Stimulated activated CD8-positive, alpha-beta memory T cell treated with anti-CD3 and anti-CD28 coated beads, Interleukin-7, amount 100 ng/mL, for 48 hours (primary cell): ENCODE measurements at regions not wholly inside any gene's neighbourhood (a gene's known extent, or its start where the extent isn't known, plus 50 kb on each side); places are given as distances from the start of the nearest gene placed in this dataset.

ENCODE experiments used
- DNase-seq, 2 donors: peaks; one replicate each; pipeline ENCODE4 v3.0.0-alpha.2; 2020; ENCODE audit warnings: low read depth in 1 of 2; ENCODE audit errors: extremely low read depth in 1 of 2

GRCh38 chr3:184659797-184660301 lies 52.0 kb downstream of the MAGEF1 start:
- no peak for DNase-seq

DNA sequence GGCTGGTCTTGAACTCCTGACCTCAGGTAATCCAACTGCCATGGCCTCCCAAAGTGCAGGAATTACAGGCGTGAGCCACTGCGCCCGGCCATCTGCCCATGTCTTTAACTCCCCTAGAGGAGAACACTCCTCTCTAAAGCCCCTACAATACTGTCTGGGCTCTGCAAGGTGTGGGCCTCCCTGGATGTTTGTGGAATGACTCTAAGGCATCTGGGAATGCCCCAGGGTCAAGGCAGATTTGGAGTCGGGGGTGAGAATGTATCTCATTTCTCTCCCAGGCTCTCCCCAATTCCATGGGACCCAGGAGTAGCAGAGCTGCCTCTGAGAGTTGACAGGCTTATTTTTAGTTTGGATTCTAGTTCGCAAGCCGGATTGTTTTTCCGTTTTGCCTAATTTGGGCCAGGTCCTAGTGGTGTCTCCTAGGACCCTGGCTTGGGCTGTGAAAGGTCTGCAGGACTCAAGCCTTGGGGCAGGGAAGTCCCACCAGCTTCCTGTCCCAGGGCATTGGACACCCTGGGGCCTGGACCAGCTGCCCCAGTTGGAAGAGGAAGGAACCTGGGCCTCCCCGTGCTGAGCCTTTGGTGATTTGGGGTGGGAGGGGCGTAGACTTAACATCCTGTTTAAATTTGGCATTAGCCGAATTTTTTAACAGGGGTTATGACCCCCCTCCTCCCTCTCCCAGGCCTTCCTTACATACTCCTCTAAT lies 53.5 kb downstream of the MAGEF1 start:
- no peak for DNase-seq

DNA sequence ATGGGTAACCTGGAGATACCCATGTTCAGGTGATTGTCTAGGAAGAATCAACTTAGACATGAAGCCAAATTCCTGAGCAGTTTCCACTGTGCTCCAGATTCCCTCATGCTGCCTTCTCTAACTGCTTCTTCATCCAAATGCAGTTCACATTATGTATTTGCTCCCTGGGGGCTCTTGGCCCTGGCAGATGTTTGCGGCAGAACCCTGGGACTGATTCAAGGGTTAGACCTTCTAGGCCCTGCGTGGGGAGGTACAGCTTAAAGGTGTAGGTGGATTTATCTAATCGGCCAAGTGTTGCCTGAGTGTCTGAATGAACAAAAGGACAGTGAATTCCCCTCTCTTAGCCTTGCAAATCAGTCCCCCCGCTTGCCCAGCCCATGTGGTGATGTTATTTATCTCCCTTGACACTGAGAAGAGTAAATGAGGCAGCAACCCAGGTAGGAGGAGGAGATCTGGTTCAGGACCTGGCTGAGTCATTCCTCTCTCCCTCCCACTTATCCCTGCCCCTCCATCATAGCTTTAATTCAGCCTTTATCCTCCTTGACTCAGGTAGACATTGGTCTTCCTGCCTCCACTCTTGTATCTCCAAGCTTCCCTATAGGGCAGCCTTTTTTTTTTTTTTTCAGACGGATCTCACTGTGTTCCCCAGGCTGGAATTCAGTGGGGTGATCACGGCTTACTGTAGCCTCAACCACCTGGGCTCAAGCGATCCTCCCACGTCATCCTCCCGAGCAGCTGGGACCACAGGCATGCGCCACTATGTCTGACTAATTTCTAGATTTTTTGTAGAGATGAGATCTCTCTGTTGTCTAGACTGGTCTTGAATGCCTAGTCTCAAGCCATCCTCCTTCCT lies 54.8 kb downstream of the MAGEF1 start:
- DNase-seq, result peak in 1 of 2 donors; percentile 39

- DNase-seq, result no peak
Observed at GRCh38 chr3:184656458-184656828, 55.4 kb downstream of the MAGEF1 start.

DNA sequence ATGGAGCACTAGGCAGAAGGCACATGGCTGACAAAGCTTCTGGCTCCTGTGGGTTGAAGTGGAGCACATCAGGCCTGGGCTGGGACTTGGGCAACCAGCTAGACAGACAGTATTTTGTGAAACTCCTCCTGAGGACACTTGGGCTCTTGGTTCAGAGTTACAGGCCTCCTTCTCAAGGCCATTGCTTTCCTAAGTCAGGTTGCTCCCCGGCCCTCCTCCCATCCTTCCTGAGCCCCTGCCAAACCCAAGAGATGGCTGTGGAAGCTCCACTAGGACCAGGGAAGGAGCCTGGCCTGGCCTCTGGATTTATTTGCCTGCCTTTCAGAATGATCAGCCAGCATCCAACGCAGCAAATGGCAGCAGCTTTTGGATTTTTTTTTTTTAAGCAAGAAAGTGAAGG lies 56.3 kb downstream of the MAGEF1 start:
- no peak for DNase-seq

DNA sequence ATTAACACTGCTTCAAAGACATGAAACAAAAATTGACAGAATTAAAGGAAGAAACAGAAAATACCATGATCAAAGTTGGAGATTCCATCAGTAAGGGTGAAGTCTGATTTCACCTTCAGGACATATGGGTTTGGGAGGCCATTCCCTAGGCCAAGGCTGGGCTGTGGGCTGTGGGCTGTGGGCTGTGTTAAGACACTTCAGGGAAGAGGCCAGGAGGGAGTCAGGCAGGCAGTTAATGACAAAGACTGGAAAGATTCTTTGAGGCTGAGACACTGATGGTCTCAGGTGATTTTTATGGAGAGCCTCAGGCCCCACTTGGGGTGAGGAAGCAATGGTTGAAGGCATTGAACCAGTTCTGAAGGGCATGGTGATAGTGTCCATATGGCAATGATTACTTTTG lies 57.5 kb downstream of the MAGEF1 start:
- DNase-seq, result no peak

- DNase-seq, result no peak
Observed at GRCh38 chr3:184652465-184652864, 59.4 kb downstream of the MAGEF1 start.

GRCh38 chr3:184651904-184652303 lies 60.0 kb downstream of the MAGEF1 start:
- no peak for DNase-seq

GRCh38 chr3:184648636-184649035 lies 63.2 kb downstream of the MAGEF1 start:
- no peak for DNase-seq

DNA sequence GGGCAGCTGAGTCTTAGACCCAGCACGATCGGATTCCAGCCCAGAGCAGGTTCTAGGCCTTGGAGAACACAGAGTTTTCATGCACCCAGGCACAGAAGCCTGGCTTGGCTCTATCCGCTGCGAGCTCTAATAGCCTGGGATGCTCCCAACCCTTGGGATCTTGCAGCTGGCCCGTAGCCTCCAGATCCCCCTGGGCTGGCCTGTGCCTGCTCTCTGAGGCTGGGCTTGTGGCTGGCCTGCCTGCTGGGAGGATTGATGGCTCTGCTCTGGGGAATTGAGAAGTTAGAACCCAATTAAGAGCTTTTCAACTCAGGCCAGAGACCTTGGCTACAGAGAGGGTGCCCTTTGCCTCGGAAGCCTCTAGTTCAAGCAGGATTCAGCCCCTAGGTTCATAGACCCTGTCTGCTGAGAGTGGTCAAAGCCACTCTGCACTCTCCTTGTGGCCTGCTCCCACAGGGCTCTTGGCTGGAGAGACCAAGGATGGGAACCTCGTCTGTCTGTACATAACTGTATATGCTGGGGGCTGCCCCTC lies 64.4 kb downstream of the MAGEF1 start:
- DNase-seq, result no peak

DNA sequence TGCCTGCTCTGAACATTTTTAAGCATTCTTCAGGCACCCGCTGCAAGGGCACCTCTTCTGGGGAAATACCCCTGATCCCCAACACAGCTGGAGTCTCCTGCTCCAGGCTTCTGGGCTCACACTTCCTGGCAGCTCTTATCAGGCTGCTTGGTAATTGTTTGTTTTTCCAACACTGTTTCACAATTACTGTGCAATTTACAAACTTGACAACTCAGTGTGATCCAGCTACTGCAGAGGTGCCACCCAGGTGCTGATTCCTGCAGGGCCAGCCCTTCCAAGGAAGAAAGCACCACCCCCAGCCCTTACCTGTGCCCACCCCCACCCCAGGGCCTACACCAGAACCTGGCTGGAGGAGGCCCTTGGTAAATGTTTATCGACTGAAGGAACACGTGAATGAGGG lies 66.5 kb downstream of the MAGEF1 start:
- no peak for DNase-seq

DNA sequence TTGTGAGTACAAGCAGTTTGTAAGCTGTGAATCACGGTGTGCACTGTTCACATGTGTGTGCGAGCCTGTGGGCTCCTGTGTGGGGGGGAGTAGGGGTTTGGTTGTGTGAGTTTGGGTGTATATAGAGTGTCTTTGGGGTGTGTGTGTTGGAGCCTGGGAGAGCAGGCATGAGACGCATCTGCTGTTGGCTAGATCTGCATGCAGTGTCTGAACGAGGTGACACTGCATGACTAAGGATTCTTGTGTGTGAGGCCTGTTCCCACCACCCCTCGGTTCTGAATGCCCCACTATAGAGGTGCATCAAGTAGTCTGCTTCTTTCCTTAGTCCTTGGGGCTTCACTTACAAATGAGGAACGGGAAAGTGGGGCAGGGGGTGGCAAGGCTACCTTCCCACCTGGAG lies 68.4 kb downstream of the MAGEF1 start:
- no peak for DNase-seq

- DNase-seq, result no peak
Observed at GRCh38 chr3:184642631-184643285, 69.1 kb downstream of the MAGEF1 start.

DNA sequence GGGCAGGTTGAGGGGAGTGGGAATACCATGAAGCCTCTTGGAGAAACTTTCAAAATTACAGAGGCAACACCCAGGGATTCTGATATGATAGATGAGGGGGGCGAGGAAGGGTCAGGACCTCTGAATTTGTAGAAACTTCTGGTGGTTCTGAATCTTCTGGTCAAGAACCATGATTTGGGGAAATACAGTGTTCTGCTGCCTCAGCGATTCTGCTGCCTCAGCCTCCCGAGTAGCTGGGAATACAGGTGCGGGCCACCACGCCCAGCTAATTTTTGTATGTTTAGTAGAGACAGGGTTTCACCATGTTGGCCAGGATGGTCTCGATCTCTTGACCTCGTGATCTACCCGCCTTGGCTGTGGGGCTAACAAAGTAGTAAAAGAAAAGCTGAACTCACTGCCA lies 70.4 kb downstream of the MAGEF1 start:
- no peak for DNase-seq

DNA sequence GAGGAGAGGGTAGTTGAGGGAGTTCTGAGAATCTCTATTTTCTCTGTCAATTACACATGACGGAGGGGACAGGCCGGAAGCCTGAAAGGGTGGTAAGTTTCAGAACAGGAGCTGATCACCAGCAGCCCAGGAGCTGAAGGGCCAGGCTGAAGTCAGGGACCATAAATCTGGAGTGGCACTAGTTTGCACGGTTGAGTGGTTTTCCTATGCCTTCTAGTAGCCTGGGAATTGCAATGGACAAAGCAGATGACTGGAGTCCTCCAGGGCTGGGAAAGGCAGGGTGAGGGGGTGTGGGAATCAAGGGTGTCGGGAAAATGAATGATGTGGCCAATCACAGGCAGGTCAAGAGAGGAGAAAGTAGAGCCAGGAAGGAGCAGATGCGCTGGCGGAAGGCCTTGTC lies 72.5 kb downstream of the MAGEF1 start:
- no peak for DNase-seq

DNA sequence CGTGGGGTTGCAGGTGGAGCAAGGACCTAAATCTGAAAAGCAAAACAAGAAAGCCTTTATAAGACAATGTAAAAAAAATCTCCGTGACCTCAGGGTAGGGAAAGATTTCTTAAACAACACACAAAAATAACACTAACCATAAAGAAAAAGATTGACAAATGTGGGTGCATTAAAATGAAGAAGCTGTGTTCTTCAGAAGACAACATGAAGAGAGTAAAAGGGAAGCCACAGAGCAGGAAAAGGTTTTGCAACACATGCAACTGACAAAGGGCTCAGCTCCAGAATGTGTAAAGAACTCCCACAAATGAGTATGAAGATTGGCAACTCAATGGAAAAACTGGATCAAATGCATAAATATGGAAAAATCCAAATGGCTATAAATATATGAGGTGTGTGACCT lies 74.2 kb downstream of the MAGEF1 start:
- no peak for DNase-seq

GRCh38 chr3:184636741-184637316 lies 75.0 kb downstream of the MAGEF1 start:
- DNase-seq, result peak in 1 of 2 donors; percentile 46

DNA sequence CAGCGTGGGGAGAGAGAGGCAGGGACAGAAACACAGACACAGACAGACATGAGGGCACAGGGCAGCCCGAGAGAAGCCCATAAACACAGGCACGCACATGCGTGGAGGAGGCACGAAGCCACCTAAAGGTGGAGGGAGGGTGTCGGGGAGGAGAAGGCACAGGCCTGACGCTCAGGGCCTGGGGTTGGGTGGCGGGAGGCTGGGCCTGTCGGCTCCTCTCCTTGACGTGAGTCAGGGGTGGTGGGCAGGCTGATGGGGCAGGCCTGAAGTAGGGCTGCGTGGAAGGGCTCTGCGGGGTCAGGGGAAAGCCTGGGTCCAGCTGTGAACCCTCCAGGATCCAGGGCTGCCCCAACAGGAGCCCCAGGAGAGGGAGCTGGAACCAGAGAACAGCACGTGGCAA lies 74.2 kb downstream of the EPHB3 start:
- no peak for DNase-seq

DNA sequence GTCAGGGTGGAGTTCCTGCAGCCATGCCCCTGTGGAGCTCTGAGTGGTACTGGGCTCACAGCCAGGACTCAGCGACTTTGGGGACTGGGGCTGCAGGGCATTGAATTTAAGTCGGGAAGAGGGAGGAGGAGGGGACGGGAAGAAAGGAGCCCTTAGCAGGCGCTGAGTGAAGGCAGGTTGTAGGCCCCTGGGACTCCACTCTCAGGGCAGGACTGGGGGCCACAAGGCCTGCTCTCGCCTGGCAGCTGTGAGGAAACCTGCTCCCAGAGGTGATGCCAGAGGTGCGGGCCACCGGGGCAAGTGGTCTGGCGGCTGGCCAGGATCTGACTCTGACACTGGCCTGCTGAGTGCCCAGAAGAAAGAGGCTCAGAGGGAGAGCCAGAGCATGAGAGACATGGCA lies 73.5 kb downstream of the EPHB3 start:
- DNase-seq, result no peak

GRCh38 chr3:184633237-184633579 lies 71.6 kb downstream of the EPHB3 start:
- DNase-seq, result no peak

- no peak for DNase-seq
Observed at GRCh38 chr3:184632551-184633236, 71.1 kb downstream of the EPHB3 start.
